ENCODE measurements at regions not wholly inside any gene's neighbourhood (a gene's known extent, or its start where the extent isn't known, plus 50 kb on each side); places are given as distances from the start of the nearest gene placed in this dataset.

DNA sequence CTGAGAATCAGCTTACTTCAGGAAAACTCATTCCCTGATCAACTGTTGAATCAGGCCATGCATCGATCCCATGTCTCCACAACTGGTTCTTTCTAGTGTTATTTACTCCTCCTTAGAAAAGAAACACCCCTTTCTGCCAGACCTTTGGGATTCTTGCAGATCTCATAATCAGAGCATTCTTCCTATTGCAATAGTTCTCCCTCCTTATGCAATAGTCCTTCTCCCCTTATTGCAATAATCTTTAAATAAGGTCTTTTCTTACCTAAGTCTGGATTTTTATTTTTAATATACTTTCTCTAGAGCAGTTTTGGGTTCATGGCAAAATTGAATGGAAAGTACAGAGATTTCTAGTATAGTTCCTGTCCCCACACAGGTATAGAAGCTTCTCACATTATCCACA lies 141.9 kb upstream of the SGO1 start:
- H3K4me2 ChIP-seq (ENCODE audit: low read length) = no peak overlapping the region
- ChIA-PET POLR2A (no interaction called here), CTCF (no interaction called here), RAD21 (ENCODE audit: low non-redundant PET in 1 of 2, low total read pairs in 2 of 2, uncharacterized antibody in 2 of 2, unreplicated experiment in 2 of 2) (no interaction called here)
- no peaks in the 10 kb centered on the region for H4K20me1 ChIP-seq (ENCODE audit: insufficient read depth)
- no peak overlapping the region for H3K27ac ChIP-seq (ENCODE audit: low read depth, low read length)
- H3K27me3 ChIP-seq (ENCODE audit: insufficient read depth, low read length) = no peaks in the 10 kb centered on the region
- TF ChIP-seq YY1 (IDR thresholded peaks at IDR 0.05; ENCODE audit: extremely low read depth, insufficient replicate concordance, low read depth, low read length) (no peak), EZH2phosphoT487 (IDR thresholded peaks at IDR 0.05; ENCODE audit: borderline replicate concordance) (no peak), FOSL1 (IDR thresholded peaks at IDR 0.05; ENCODE audit: low read depth) (no peak), CBX3 (IDR thresholded peaks at IDR 0.05; ENCODE audit: low read depth) (no peak), SIN3A (IDR thresholded peaks at IDR 0.05; ENCODE audit: low read depth) (no peak), RAD21 (IDR thresholded peaks at IDR 0.05; ENCODE audit: low read depth) (no peak), EZH2 (IDR thresholded peaks at IDR 0.05) (no peak), ZNF274 (IDR thresholded peaks at IDR 0.05; ENCODE audit: low read depth, low read length) (no peak), TCF7L2 (IDR thresholded peaks at IDR 0.05; ENCODE audit: borderline replicate concordance, extremely low read depth, insufficient read depth, insufficient read length) (no peak), CEBPB (IDR thresholded peaks at IDR 0.05; ENCODE audit: low read depth) (no peak), ELF1 (IDR thresholded peaks at IDR 0.05; ENCODE audit: borderline replicate concordance, low read depth) (no peak), POLR2AphosphoS5 (IDR thresholded peaks at IDR 0.05; ENCODE audit: low read depth, low read length) (no peak), SRF (IDR thresholded peaks at IDR 0.05; ENCODE audit: low read depth) (no peak), JUND (IDR thresholded peaks at IDR 0.05) (no peak), ZFX (IDR thresholded peaks at IDR 0.05) (no peak)
- TF ChIP-seq, protein P1, sequence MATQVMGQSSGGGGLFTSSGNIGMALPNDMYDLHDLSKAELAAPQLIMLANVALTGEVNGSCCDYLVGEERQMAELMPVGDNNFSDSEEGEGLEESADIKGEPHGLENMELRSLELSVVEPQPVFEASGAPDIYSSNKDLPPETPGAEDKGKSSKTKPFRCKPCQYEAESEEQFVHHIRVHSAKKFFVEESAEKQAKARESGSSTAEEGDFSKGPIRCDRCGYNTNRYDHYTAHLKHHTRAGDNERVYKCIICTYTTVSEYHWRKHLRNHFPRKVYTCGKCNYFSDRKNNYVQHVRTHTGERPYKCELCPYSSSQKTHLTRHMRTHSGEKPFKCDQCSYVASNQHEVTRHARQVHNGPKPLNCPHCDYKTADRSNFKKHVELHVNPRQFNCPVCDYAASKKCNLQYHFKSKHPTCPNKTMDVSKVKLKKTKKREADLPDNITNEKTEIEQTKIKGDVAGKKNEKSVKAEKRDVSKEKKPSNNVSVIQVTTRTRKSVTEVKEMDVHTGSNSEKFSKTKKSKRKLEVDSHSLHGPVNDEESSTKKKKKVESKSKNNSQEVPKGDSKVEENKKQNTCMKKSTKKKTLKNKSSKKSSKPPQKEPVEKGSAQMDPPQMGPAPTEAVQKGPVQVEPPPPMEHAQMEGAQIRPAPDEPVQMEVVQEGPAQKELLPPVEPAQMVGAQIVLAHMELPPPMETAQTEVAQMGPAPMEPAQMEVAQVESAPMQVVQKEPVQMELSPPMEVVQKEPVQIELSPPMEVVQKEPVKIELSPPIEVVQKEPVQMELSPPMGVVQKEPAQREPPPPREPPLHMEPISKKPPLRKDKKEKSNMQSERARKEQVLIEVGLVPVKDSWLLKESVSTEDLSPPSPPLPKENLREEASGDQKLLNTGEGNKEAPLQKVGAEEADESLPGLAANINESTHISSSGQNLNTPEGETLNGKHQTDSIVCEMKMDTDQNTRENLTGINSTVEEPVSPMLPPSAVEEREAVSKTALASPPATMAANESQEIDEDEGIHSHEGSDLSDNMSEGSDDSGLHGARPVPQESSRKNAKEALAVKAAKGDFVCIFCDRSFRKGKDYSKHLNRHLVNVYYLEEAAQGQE (IDR thresholded peaks at IDR 0.05; ENCODE audit: low read depth) = no peak
- TF ChIP-seq, protein P2, sequence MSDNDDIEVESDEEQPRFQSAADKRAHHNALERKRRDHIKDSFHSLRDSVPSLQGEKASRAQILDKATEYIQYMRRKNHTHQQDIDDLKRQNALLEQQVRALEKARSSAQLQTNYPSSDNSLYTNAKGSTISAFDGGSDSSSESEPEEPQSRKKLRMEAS (IDR thresholded peaks at IDR 0.05) = no peak
- TF ChIP-seq, protein P3, sequence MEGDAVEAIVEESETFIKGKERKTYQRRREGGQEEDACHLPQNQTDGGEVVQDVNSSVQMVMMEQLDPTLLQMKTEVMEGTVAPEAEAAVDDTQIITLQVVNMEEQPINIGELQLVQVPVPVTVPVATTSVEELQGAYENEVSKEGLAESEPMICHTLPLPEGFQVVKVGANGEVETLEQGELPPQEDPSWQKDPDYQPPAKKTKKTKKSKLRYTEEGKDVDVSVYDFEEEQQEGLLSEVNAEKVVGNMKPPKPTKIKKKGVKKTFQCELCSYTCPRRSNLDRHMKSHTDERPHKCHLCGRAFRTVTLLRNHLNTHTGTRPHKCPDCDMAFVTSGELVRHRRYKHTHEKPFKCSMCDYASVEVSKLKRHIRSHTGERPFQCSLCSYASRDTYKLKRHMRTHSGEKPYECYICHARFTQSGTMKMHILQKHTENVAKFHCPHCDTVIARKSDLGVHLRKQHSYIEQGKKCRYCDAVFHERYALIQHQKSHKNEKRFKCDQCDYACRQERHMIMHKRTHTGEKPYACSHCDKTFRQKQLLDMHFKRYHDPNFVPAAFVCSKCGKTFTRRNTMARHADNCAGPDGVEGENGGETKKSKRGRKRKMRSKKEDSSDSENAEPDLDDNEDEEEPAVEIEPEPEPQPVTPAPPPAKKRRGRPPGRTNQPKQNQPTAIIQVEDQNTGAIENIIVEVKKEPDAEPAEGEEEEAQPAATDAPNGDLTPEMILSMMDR (IDR thresholded peaks at IDR 0.05 in 2 of 3, conservative IDR thresholded peaks at IDR 0.05 in 1 of 3; ENCODE audit: borderline replicate concordance in 1 of 3, insufficient read depth in 1 of 3, low read depth in 2 of 3, low read length in 2 of 3) = no peak
- TF ChIP-seq, protein P4, sequence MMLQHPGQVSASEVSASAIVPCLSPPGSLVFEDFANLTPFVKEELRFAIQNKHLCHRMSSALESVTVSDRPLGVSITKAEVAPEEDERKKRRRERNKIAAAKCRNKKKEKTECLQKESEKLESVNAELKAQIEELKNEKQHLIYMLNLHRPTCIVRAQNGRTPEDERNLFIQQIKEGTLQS (IDR thresholded peaks at IDR 0.05) = no peak
- no peaks in the 10 kb centered on the region for H3K9me3 ChIP-seq (ENCODE audit: control insufficient read depth in 1 of 2, insufficient read depth in 1 of 2, low read depth in 1 of 2, low read length in 2 of 2)
- no peaks in the 10 kb centered on the region for H3K9me2 ChIP-seq (ENCODE audit: insufficient read depth)
- DNase-seq (ENCODE audit: low read depth, low spot score) (no peak), ATAC-seq (no peak)
- no peaks in the 10 kb centered on the region for H3K79me2 ChIP-seq (ENCODE audit: insufficient read depth, low read length)
- intact Hi-C loops (cut with micrococcal nuclease) = no loop called here
- H3K4me1 ChIP-seq (ENCODE audit: control insufficient read depth in 1 of 2, insufficient read depth in 2 of 2, low read length in 2 of 2) = no peaks in the 10 kb centered on the region
- H3K36me3 ChIP-seq (ENCODE audit: control insufficient read depth in 1 of 2, insufficient read depth in 2 of 2, low read length in 2 of 2) = no peaks in the 10 kb centered on the region
- H2AFZ ChIP-seq (ENCODE audit: low read depth, low read length, poor library complexity, severe bottlenecking) = no peak overlapping the region
- no TSS peak for BruUV-seq (replicated peaks)
- H3K4me3 ChIP-seq (replicated peaks in 1 of 2; ENCODE audit: low read depth in 1 of 2, low read length in 2 of 2) = no peak overlapping the region
- H3K9ac ChIP-seq (ENCODE audit: low read length) = no peak overlapping the region

Data from HCT116 (cell line).